A549 (cell line): ENCODE measurements at regions not wholly inside any gene's neighbourhood (a gene's known extent, or its start where the extent isn't known, plus 50 kb on each side); places are given as distances from the start of the nearest gene placed in this dataset.

Source experiments
- ATAC-seq, 2 experiments: fragments of 200-7000 bp in 1 of 2; fragments of >200 bp in 1 of 2; cut with Nextera tagmentation in 1 of 2; cut with Tn5 transposase in 1 of 2; 3 replicates each; pipeline versions ENCODE4 v1.8.0 to v1.9.1; 2018 to 2020; ENCODE audit warnings: mild to moderate bottlenecking in 1 of 2, moderate library complexity in 1 of 2
- CTCF ChIA-PET: fragments of 300-600 bp; sonication (Branson Sonifier 250); formaldehyde crosslinking; extraction: SDS; loops from one replicate; lab custom pipeline; 2021; ENCODE audit warnings: antibody characterized with exemption, inconsistent platforms; lab: Yijun Ruan, JAX
- POLR2A ChIA-PET: fragments of 350-600 bp; formaldehyde crosslinking; extraction: SDS; loops from one replicate; lab custom pipeline; 2021; ENCODE audit warnings: antibody characterized with exemption, inconsistent platforms; lab: Yijun Ruan, JAX
- DNase-seq, 2 experiments: peaks; one replicate each; pipeline versions ENCODE4 v3.0.0 to v3.0.0-alpha.2; 2011 to 2016; ENCODE audit warnings: low read depth in 1 of 2, low spot score in 1 of 2
- FAIRE-seq: peaks from 2 replicates; lab custom pipeline; 2011; peaks lifted over from hg19 to GRCh38; lab: Jason Lieb, UNC
- H3K27ac ChIP-seq, 2 experiments: fragments of >200 bp; sonication (Bioruptor Twin); formaldehyde crosslinking; 3 replicates each; pipeline ENCODE4 v1.5.1; 2016 to 2017
- H3K4me1 ChIP-seq: fragments of >200 bp; sonication (Bioruptor Twin); formaldehyde crosslinking; 3 replicates; pipeline ENCODE4 v1.6.1; 2016
- H3K4me2 ChIP-seq: fragments of >200 bp; sonication (Bioruptor Twin); formaldehyde crosslinking; 3 replicates; pipeline ENCODE4 v1.6.1; 2016
- H3K4me3 ChIP-seq: fragments of >200 bp; sonication (Bioruptor Twin); formaldehyde crosslinking; 3 replicates; pipeline ENCODE4 v1.5.1; 2016
- H3K9me3 ChIP-seq: fragments of >200 bp; sonication (Bioruptor Twin); formaldehyde crosslinking; 3 replicates; pipeline ENCODE4 v1.6.1; 2016
- BHLHE40 ChIP-seq: IDR thresholded peaks from 2 replicates; pipeline ENCODE4 v1.6.1; 2012; ENCODE audit warnings: low read depth, low read length, inconsistent platforms
- CBX2 ChIP-seq: fragments of 200-600 bp; sonication (generic); IDR thresholded peaks from 2 replicates; pipeline ENCODE4 v1.6.1; 2016; ENCODE audit warnings: low read depth, mild to moderate bottlenecking, borderline replicate concordance
- CEBPB ChIP-seq, 2 experiments: fragments of >200 bp in 1 of 2; sonication (Bioruptor Twin) in 1 of 2; formaldehyde crosslinking in 1 of 2; IDR thresholded peaks; 2 replicates each; pipeline ENCODE4 v1.6.1; 2012 to 2016
- CHD2 ChIP-seq: fragments of 150-350 bp; IDR thresholded peaks from 2 replicates; pipeline ENCODE4 v1.6.1; 2014; ENCODE audit warnings: low read length; ENCODE audit not compliant: partially characterized antibody
- CHD4 ChIP-seq: fragments of 200-600 bp; sonication (generic); IDR thresholded peaks from 2 replicates; pipeline ENCODE4 v1.6.1; 2016; ENCODE audit warnings: antibody characterized with exemption, mild to moderate bottlenecking, borderline replicate concordance
- FOSB ChIP-seq: fragments of 250-450 bp; sonication (Bioruptor Pico); IDR thresholded peaks from 2 replicates; pipeline ENCODE4 v1.5.0; 2020; ENCODE audit warnings: mild to moderate bottlenecking, moderate library complexity
- HDAC2 ChIP-seq: fragments of 200-600 bp; sonication (generic); IDR thresholded peaks from 2 replicates; pipeline ENCODE4 v1.6.1; 2016
- HES2 ChIP-seq: fragments of >200 bp; sonication (Bioruptor Twin); formaldehyde crosslinking; IDR thresholded peaks from 2 replicates; pipeline ENCODE4 v1.6.1; 2016
- HOXA7 ChIP-seq: fragments of 250-450 bp; sonication (Bioruptor Pico); IDR thresholded peaks from 2 replicates; pipeline ENCODE4 v1.5.0; 2020; ENCODE audit warnings: mild to moderate bottlenecking, moderate library complexity
- JUN ChIP-seq, 2 experiments: fragments of >200 bp; sonication (Bioruptor Twin); formaldehyde crosslinking; IDR thresholded peaks; 2 replicates in 1 of 2; 3 replicates in 1 of 2; pipeline ENCODE4 v1.6.1; 2016 to 2017
- KDM1A ChIP-seq: fragments of 200-600 bp; sonication (generic); IDR thresholded peaks from 2 replicates; pipeline ENCODE4 v1.6.1; 2016; ENCODE audit warnings: low read depth, mild to moderate bottlenecking
- KDM5A ChIP-seq: fragments of 200-600 bp; sonication (generic); IDR thresholded peaks from 2 replicates; pipeline ENCODE4 v1.6.1; 2016; ENCODE audit warnings: antibody characterized with exemption, mild to moderate bottlenecking
- MAFK ChIP-seq: fragments of 450-650 bp; IDR thresholded peaks from 2 replicates; pipeline ENCODE4 v1.6.1; 2014; ENCODE audit not compliant: partially characterized antibody
- NFE2L2 ChIP-seq: fragments of 150-350 bp; conservative IDR thresholded peaks from 2 replicates; pipeline ENCODE4 v1.6.1; 2014; ENCODE audit warnings: low read length
- NR3C1 ChIP-seq: fragments of >200 bp; sonication (Bioruptor Twin); formaldehyde crosslinking; IDR thresholded peaks from 3 replicates; pipeline ENCODE4 v1.6.1; 2017
- PBX3 ChIP-seq: IDR thresholded peaks from 2 replicates; pipeline ENCODE4 v1.6.1; 2012
- PHF8 ChIP-seq: fragments of 200-600 bp; sonication (generic); IDR thresholded peaks from 2 replicates; pipeline ENCODE4 v1.6.1; 2016; ENCODE audit warnings: low read depth, mild to moderate bottlenecking, antibody characterized with exemption, moderate library complexity, borderline replicate concordance
- POLR2A ChIP-seq: IDR thresholded peaks from 2 replicates; pipeline ENCODE4 v1.6.1; 2012; ENCODE audit warnings: mild to moderate bottlenecking, low read length
- POLR2AphosphoS2 ChIP-seq: conservative IDR thresholded peaks from 2 replicates; pipeline ENCODE4 v1.6.1; 2012; ENCODE audit warnings: low read length, improper control_type of control experiment, inconsistent platforms
- RFX5 ChIP-seq: fragments of 450-650 bp; IDR thresholded peaks from 2 replicates; pipeline ENCODE4 v1.7.1; 2014; ENCODE audit warnings: antibody characterized with exemption, mild to moderate bottlenecking, moderate library complexity
- RNF2 ChIP-seq: fragments of 200-600 bp; sonication (generic); IDR thresholded peaks from 2 replicates; pipeline ENCODE4 v1.6.1; 2016; ENCODE audit warnings: low read depth, mild to moderate bottlenecking, antibody characterized with exemption, moderate library complexity, borderline replicate concordance
- SREBF2 ChIP-seq: fragments of 450-650 bp; IDR thresholded peaks from 2 replicates; pipeline ENCODE4 v1.6.1; 2014; ENCODE audit warnings: mild to moderate bottlenecking, moderate library complexity
- ZFP36 ChIP-seq: fragments of 450-650 bp; IDR thresholded peaks from 2 replicates; pipeline ENCODE4 v1.6.1; 2014; ENCODE audit warnings: borderline replicate concordance; ENCODE audit not compliant: partially characterized antibody
- ZSCAN20 ChIP-seq: fragments of 250-450 bp; sonication (Bioruptor Pico); IDR thresholded peaks from 2 replicates; pipeline ENCODE4 v1.8.0; 2022; ENCODE audit warnings: mild to moderate bottlenecking, moderate library complexity
- WGBS: methylation state at CpG from one replicate; pipeline ENCODE4 v1.1.6; 2017; ENCODE audit errors: missing lambda C conversion rate; 5-methylcytosine and 5-hydroxymethylcytosine counted together
- TF ChIP-seq, protein P1 (sequence below): fragments of >200 bp; sonication (Bioruptor Twin); formaldehyde crosslinking; IDR thresholded peaks from 3 replicates; pipeline ENCODE4 v1.5.1; 2016
- TF ChIP-seq, protein P2 (sequence below): IDR thresholded peaks from 2 replicates; pipeline ENCODE4 v1.6.1; 2012; ENCODE audit warnings: low read depth, borderline replicate concordance

- H3K27ac ChIP-seq = no peak overlapping the region
- DNase-seq (no peak), FAIRE-seq (no peak), ATAC-seq (no peak)
- TF ChIP-seq HDAC2 (no peak), BHLHE40 (no peak), ZFP36 (no peak), PHF8 (no peak), ZSCAN20 (CRISPR knock-in tag) (no peak), PBX3 (no peak), RFX5 (no peak), HOXA7 (CRISPR knock-in tag) (no peak), JUN (IDR thresholded peaks at IDR 0.05) (no peak), CHD2 (no peak), CBX2 (no peak), POLR2AphosphoS2 (no peak), POLR2A (no peak)
- TF ChIP-seq, protein P1, sequence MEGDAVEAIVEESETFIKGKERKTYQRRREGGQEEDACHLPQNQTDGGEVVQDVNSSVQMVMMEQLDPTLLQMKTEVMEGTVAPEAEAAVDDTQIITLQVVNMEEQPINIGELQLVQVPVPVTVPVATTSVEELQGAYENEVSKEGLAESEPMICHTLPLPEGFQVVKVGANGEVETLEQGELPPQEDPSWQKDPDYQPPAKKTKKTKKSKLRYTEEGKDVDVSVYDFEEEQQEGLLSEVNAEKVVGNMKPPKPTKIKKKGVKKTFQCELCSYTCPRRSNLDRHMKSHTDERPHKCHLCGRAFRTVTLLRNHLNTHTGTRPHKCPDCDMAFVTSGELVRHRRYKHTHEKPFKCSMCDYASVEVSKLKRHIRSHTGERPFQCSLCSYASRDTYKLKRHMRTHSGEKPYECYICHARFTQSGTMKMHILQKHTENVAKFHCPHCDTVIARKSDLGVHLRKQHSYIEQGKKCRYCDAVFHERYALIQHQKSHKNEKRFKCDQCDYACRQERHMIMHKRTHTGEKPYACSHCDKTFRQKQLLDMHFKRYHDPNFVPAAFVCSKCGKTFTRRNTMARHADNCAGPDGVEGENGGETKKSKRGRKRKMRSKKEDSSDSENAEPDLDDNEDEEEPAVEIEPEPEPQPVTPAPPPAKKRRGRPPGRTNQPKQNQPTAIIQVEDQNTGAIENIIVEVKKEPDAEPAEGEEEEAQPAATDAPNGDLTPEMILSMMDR = no peak
- TF ChIP-seq, protein P2, sequence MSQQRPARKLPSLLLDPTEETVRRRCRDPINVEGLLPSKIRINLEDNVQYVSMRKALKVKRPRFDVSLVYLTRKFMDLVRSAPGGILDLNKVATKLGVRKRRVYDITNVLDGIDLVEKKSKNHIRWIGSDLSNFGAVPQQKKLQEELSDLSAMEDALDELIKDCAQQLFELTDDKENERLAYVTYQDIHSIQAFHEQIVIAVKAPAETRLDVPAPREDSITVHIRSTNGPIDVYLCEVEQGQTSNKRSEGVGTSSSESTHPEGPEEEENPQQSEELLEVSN = no peak
- no peaks in the 10 kb centered on the region for H3K4me1 ChIP-seq
- ChIA-PET POLR2A (no interaction called here), CTCF (interaction anchor here (0.8 to 26.0 kb wide), 5 partner anchors 9 to 392 kb away, joined by 3 to 1349 read pairs (median 18); no protein-coding TSS in a partner anchor)
- no peak overlapping the region for H3K4me2 ChIP-seq
- 75% methylated on average over 7 of the region's 7 CpGs for WGBS
- no peak overlapping the region for H3K4me3 ChIP-seq
- H3K9me3 ChIP-seq = no peaks in the 10 kb centered on the region
Observed at GRCh38 chr9:113665756-113666155, 202.2 kb downstream of the RGS3 start.

GRCh38 chr9:113668061-113668460 is 204.5 kb downstream of the RGS3 start:
- H3K9me3 ChIP-seq = no peaks in the 10 kb centered on the region
- TF ChIP-seq MAFK (no peak), NFE2L2 (no peak), CHD4 (no peak), HES2 (no peak), KDM1A (no peak), RNF2 (no peak), NR3C1 (no peak), CBX2 (no peak), CEBPB (IDR thresholded peaks at IDR 0.05) (no peak), CHD2 (no peak), KDM5A (no peak), SREBF2 (no peak), PBX3 (no peak), POLR2AphosphoS2 (no peak), FOSB (CRISPR knock-in tag) (no peak), ZSCAN20 (CRISPR knock-in tag) (no peak)
- TF ChIP-seq, protein P1 = no peak
- no peaks in the 10 kb centered on the region for H3K4me1 ChIP-seq
- POLR2A ChIA-PET = no interaction called here
- no peak for DNase-seq
- 74% methylated on average over 3 of the region's 3 CpGs for WGBS
- H3K4me3 ChIP-seq = no peak overlapping the region
- no peak for FAIRE-seq
- H3K4me2 ChIP-seq = no peak overlapping the region
- CTCF ChIA-PET = interaction anchor here (1.2 to 26.0 kb wide), 4 partner anchors 9 to 222 kb away, joined by 3 to 1349 read pairs (median 59); no protein-coding TSS in a partner anchor
- H3K27ac ChIP-seq = no peak overlapping the region
- no peak for ATAC-seq
